GM12892 (cell line): ENCODE measurements at regions not wholly inside any gene's neighbourhood (a gene's known extent, or its start where the extent isn't known, plus 50 kb on each side); places are given as distances from the start of the nearest gene placed in this dataset.

Experiments
- DNase-seq: peaks from one replicate; pipeline ENCODE4 v3.0.0; 2011; ENCODE audit not compliant: insufficient read length
- FAIRE-seq: peaks from 2 replicates; lab custom pipeline; 2011; peaks lifted over from hg19 to GRCh38; lab: Jason Lieb, UNC
- POLR2A ChIP-seq: IDR thresholded peaks from 2 replicates; pipeline ENCODE4 v1.6.1; 2011; ENCODE audit warnings: low read depth, low read length, control low read depth
- POLR2AphosphoS5 ChIP-seq: IDR thresholded peaks from 2 replicates; pipeline ENCODE4 v1.6.1; 2011; ENCODE audit warnings: low read depth, low read length, control low read depth
- TAF1 ChIP-seq: IDR thresholded peaks from 2 replicates; pipeline ENCODE4 v1.6.1; 2011; ENCODE audit warnings: low read depth, mild to moderate bottlenecking, control low read depth, low read length, borderline replicate concordance

DNA sequence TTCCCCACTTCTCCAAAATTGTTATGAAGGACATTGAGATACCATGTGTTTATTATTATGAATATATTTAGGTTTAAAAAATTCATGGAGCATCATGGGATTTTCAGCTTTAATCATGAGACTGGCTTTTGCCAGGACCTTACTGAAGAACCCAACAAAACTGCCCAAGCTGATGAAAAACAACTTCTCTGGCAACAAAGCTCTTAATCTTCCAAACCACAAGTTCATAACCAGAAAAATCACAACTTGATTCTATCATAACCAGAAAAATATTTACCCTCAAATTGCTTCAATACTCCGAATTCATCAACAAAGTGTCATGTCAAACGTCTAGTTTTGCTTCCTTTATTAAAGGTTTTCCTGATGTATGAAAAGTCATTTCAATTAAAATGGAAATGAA is 971.8 kb upstream of the ACVR2A start:
- no peak for FAIRE-seq
- TF ChIP-seq TAF1, result no peak
- TF ChIP-seq POLR2AphosphoS5, result no peak
- TF ChIP-seq POLR2A, result no peak
- DNase-seq, result no peak

DNA sequence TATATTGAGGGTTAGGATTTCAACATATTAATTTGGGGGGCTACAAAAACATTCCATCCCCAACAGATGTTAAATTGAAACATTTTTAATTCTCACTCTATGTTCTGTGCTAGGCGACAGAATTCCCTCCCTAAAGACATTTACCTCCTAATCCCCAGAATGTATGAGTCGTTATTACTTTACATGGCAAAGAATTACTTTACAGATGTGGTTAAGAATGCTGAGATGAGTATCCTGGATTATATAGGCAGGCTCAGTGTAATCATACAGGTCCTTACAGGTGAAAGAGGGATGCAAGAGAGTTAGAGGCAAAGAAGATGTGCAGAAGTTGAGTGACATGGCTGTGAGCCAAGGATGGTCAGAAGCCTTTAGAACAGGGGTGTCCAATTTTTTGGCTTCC is 974.1 kb upstream of the ACVR2A start:
- FAIRE-seq, result no peak
- TF ChIP-seq POLR2AphosphoS5 (no peak), TAF1 (no peak), POLR2A (no peak)
- no peak for DNase-seq

DNA sequence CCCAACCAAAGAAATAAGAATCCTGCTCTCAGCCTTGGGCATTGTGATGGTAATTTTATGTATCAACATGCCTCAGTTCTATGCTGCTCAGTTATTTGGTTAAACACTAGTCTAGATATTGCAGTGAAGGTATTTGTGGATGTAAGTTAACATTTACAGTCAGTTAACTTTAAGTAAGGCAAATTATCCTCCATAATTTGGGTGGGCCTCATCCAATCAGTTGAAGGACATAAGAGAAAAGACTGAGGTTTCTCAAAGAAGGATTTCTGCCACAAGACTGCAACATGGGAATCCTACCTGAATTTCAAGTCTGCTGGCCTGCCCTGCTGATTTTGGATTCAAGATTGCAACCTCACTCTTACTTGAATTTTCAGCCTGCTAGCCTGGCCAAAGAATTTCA is 975.5 kb upstream of the ACVR2A start:
- FAIRE-seq (no peak), DNase-seq (no peak)
- TF ChIP-seq POLR2AphosphoS5 (no peak), TAF1 (no peak), POLR2A (no peak)

DNA sequence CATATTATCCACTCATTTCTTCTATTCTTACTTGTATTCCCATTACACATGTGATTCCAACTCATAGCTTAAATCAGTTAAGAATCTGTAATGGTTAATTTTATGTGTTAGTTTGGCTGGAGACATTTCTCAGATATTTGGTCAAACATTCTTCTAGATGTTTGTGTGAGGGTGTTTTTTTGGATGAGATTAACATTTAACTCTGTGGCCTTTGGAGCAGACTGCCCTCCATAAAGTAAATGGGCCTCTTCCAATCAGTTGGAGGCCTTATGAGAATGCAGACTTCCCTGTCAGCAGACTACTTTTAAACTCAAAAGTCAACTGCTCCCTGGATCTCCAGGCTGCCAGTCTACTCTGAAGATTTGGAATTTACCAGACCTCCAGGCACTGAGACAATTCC is 976.8 kb upstream of the ACVR2A start:
- TF ChIP-seq POLR2A (no peak), TAF1 (no peak), POLR2AphosphoS5 (no peak)
- DNase-seq (no peak), FAIRE-seq (no peak)

DNA sequence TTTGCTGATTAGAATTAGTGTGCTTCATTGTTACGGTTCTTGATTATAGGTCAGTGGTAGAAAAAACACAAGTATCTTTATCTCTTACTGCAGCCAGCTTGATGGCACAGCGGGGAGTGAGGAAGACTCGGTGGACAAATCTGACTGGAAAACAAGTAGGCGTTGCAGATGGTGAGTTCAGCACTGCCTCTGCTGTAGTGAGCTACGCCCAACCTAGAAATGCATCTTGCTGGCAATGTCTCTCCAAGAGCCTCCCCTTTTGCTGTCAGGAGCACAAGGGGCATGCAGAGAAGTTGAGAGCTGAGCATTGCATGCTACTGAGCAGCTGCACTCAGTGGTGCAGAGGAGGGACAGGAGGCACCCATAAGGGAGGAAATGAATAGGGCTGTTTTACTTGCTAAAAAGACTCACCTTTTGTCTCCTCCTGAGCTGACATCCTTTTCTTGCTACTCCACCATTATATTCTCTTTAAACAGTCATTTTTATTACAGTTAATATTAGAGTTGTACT is 977.3 kb upstream of the ACVR2A start:
- DNase-seq, result no peak
- no peak for TF ChIP-seq TAF1
- no peak for TF ChIP-seq POLR2AphosphoS5
- TF ChIP-seq POLR2A, result no peak
- no peak for FAIRE-seq

DNA sequence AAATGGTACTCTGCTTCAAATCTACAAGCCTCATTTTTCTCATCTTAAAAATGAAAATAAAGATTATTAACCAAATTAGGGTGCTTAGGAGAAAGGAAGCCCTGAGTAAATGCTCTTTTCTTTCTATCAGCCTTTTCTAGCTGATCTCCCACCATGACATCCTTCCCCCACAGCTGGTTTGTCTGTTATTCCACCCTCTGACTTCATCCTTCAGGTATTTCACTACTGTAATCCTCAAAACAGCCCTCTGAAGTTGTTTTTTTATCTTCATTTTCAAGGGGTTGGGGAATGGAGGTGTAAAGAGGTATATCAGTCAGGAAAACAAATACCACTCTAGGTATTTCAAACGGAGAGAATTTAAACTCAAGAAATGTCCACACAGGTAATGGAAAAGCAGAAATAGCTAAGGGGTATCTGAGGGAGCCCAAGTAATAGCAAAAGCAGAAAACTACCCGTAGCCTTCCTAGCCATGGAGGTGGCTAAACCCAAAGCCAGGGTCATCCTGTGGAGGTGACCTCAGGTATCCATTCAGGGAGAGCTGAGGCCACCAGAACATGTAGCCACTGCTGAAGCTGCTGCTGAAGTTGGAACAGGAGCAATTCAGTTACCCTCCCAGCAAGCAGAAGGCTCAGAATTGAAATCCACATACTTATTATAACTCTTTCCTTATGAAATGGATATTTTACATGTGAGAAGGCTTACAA is 990.9 kb upstream of the ACVR2A start:
- TF ChIP-seq POLR2A (no peak), POLR2AphosphoS5 (no peak), TAF1 (no peak)
- no peak for DNase-seq
- no peak for FAIRE-seq

DNA sequence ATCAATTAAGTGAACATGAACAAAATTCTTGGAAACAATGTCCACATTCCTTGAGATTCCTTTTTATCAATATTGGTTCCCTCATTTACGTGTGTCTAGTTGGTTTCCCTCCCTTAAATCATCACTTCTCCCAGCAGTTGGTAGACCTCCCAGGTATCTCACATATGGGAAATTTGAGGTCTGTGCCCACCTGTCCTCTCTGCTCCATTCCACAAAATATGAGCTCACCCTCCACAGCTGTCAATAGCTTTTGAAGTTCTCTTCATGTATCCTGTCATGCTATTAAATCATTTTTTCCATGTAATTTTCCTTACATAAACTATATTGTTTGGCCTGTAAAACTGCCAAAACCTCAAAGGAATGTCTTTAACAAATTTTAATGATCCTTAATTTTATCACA is 992.2 kb upstream of the ACVR2A start:
- FAIRE-seq, result no peak
- TF ChIP-seq POLR2A (no peak), POLR2AphosphoS5 (no peak), TAF1 (no peak)
- DNase-seq, result no peak

DNA sequence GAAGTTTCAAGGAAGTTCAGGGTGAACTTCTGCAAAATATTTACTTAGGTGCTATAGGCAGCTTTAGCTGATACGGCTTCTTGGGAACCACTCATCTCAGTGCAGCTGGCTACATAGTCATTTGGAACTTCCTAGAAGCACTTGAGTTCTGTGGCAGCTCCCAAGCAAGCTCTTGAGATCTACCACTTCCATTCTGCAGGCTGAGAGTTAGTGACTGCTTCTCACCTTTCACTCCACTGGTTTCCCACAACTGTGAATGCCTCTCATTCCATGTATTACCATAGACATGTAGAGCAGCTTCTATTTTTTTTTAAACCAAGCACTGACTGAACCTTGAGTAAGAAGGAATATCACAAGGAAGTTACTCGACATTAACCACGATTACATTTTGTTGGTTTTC is 994.1 kb upstream of the ACVR2A start:
- DNase-seq (no peak), FAIRE-seq (no peak)
- no peak for TF ChIP-seq POLR2AphosphoS5
- no peak for TF ChIP-seq TAF1
- TF ChIP-seq POLR2A, result no peak

DNA sequence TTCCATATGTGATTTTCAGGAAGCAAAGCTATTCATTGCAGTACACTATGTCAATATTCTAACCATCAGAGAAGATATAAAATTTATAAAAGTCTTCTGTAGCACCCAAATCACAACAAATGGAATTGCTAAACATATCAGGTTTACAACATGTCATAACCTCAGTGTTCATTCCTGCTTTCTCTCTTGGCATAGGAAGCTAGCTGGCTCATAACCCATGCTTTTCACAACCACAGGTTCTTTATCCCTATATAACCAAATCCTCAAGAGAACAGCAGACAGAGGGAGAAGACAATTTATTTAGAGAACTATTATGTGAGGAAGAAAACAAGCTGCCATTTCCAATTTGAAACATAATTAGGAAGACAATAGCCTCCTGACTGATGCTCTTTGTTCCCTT is 997.0 kb upstream of the ACVR2A start:
- TF ChIP-seq TAF1, result no peak
- TF ChIP-seq POLR2AphosphoS5, result no peak
- TF ChIP-seq POLR2A, result no peak
- FAIRE-seq, result no peak
- no peak for DNase-seq

DNA sequence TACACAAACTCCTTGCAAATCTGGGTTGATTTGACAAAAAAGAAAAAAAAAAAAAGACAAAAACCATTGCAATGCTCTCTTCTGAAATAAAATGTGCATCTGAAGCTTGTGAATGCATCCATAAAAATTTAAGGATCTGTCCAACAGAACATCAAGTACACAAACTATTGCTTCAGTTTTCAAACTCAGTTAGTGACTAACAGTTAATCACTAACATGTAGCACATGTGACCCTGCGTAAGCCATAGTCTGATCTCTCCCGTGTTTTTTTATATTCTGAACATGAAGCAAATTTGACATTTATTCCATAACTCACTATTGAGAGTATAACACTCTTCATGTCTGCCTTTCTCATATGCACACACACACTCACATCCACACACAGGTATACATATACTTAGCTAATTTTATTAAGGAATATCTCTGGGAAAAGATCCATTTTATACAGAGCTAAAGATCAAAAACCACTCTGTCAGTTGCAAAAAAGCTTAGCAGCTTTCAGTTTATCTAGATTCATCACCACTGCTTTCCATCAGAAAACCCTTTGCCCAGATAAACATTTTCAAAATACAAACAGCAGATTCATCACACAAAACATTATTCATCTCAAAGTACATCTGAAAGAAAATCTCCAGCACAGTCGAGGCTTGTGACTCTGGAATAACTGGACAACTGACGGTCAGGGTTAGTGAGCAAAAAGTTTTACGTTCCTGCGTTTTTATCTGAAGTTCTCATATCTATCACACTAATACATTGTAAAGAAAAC is 1000.4 kb upstream of the ACVR2A start:
- no peak for DNase-seq
- TF ChIP-seq POLR2AphosphoS5 (no peak), TAF1 (no peak), POLR2A (no peak)
- no peak for FAIRE-seq

DNA sequence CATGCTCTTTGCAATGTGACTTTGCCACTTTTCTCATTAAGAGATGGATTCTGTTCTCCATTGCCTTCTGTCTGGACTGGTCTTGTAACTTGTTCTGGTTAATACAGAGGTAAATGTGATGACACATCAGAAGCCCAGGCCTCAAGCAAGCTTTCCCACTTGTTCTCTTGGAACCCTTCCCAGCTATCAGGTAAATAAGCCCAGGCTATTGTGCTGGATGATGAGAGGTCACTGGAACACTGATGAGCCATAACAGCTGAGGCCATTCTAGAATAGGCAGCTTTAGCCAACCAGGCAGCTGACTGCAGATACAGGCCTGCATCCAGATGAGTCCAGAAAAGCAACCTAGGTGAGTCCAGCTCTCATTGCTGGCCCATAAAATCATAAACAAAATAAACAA is 1007.0 kb upstream of the ACVR2A start:
- no peak for FAIRE-seq

More for the DNA sequence above, 1007.0 kb upstream of the ACVR2A start:
- no peak for DNase-seq
- TF ChIP-seq POLR2AphosphoS5, result no peak
- TF ChIP-seq POLR2A, result no peak
- no peak for TF ChIP-seq TAF1
